HepG2 (cell line): ENCODE measurements at regions not wholly inside any gene's neighbourhood (a gene's known extent, or its start where the extent isn't known, plus 50 kb on each side); places are given as distances from the start of the nearest gene placed in this dataset.
A peak's percentile ranks its signal among the peaks of the same experiment; 100 is the strongest.

ENCODE experiments used
- BCL3 ChIP-seq: sonication (generic); formaldehyde crosslinking; IDR thresholded peaks from 2 replicates; pipeline ENCODE4 v1.5.1; 2020; ENCODE audit warnings: mild to moderate bottlenecking, missing genetic modification reagents, moderate library complexity
- DNMT1 ChIP-seq: sonication (generic); formaldehyde crosslinking; IDR thresholded peaks from 2 replicates; pipeline ENCODE4 v1.5.1; 2020; ENCODE audit warnings: mild to moderate bottlenecking, missing genetic modification reagents
- FLYWCH1 ChIP-seq: sonication (generic); formaldehyde crosslinking; IDR thresholded peaks from 2 replicates; pipeline ENCODE4 v1.8.1; 2023; ENCODE audit warnings: mild to moderate bottlenecking, missing genetic modification reagents
- GLI4 ChIP-seq: sonication (generic); formaldehyde crosslinking; IDR thresholded peaks from 2 replicates; pipeline ENCODE4 v1.5.1; 2020; ENCODE audit warnings: missing genetic modification reagents, mild to moderate bottlenecking, moderate library complexity, borderline replicate concordance
- HINFP ChIP-seq: sonication (generic); formaldehyde crosslinking; IDR thresholded peaks from 2 replicates; pipeline ENCODE4 v1.4.0; 2020; ENCODE audit warnings: low read depth, mild to moderate bottlenecking, missing genetic modification reagents
- HNRNPL ChIP-seq: fragments of 200-400 bp; formaldehyde crosslinking; IDR thresholded peaks from 2 replicates; pipeline ENCODE4 v1.6.1; 2017; ENCODE audit warnings: mild to moderate bottlenecking, low read depth, low read length
- IRF9 ChIP-seq: sonication (generic); formaldehyde crosslinking; IDR thresholded peaks from 2 replicates; pipeline ENCODE4 v1.8.0; 2022; ENCODE audit warnings: missing genetic modification reagents, mild to moderate bottlenecking, borderline replicate concordance
- KLF9 ChIP-seq: IDR thresholded peaks from 2 replicates; pipeline ENCODE4 v1.6.1; 2016; ENCODE audit warnings: low read depth
- MAFG ChIP-seq: sonication (generic); formaldehyde crosslinking; IDR thresholded peaks from 2 replicates; pipeline ENCODE4 v1.5.1; 2020; ENCODE audit warnings: mild to moderate bottlenecking, missing genetic modification reagents
- MAZ ChIP-seq, 2 experiments: sonication (generic) in 1 of 2; formaldehyde crosslinking in 1 of 2; IDR thresholded peaks; 2 replicates each; pipeline versions ENCODE4 v1.5.0 to v1.6.1; 2012 to 2020; ENCODE audit warnings: low read depth in 2 of 2, mild to moderate bottlenecking in 2 of 2, borderline replicate concordance in 1 of 2, improper control_type of control experiment in 1 of 2, low read length in 1 of 2, missing genetic modification reagents in 1 of 2, moderate library complexity in 1 of 2
- NPAS2 ChIP-seq: sonication (generic); formaldehyde crosslinking; IDR thresholded peaks from 2 replicates; pipeline ENCODE4 v1.8.0; 2022; ENCODE audit warnings: mild to moderate bottlenecking, missing genetic modification reagents, borderline replicate concordance
- NR0B2 ChIP-seq: sonication (generic); formaldehyde crosslinking; IDR thresholded peaks from 2 replicates; pipeline ENCODE4 v1.4.0; 2020; ENCODE audit warnings: mild to moderate bottlenecking, missing genetic modification reagents
- RCOR2 ChIP-seq: IDR thresholded peaks from 2 replicates; pipeline ENCODE4 v1.6.1; 2016; ENCODE audit warnings: missing biosample characterization, missing genetic modification reagents
- RORA ChIP-seq: sonication (generic); formaldehyde crosslinking; IDR thresholded peaks from 2 replicates; pipeline ENCODE4 v1.5.0; 2020; ENCODE audit warnings: mild to moderate bottlenecking, missing genetic modification reagents, moderate library complexity
- SIN3B ChIP-seq: fragments of 150-350 bp; IDR thresholded peaks from 2 replicates; pipeline ENCODE4 v1.6.1; 2014; ENCODE audit warnings: low read length
- SNRNP70 ChIP-seq: fragments of 200-400 bp; formaldehyde crosslinking; IDR thresholded peaks from 2 replicates; pipeline ENCODE4 v1.6.1; 2017; ENCODE audit warnings: mild to moderate bottlenecking, low read depth, low read length, moderate library complexity
- SOX13 ChIP-seq, 3 experiments: fragments of 450-650 bp in 1 of 3; sonication (generic) in 1 of 3; formaldehyde crosslinking in 1 of 3; IDR thresholded peaks in 2 of 3; conservative IDR thresholded peaks in 1 of 3; 2 replicates each; pipeline versions ENCODE4 v1.5.0 to v1.6.1; 2016 to 2020; ENCODE audit warnings: antibody characterized with exemption in 1 of 3, mild to moderate bottlenecking in 1 of 3, missing compliant biosample characterization in 1 of 3, missing genetic modification reagents in 1 of 3, moderate library complexity in 1 of 3
- ZNF235 ChIP-seq: sonication (generic); formaldehyde crosslinking; IDR thresholded peaks from 2 replicates; pipeline ENCODE4 v1.8.1; 2023; ENCODE audit warnings: mild to moderate bottlenecking, missing genetic modification reagents, borderline replicate concordance
- ZNF496 ChIP-seq: sonication (generic); formaldehyde crosslinking; IDR thresholded peaks from 2 replicates; pipeline ENCODE4 v1.8.1; 2023; ENCODE audit warnings: mild to moderate bottlenecking, moderate library complexity, missing genetic modification reagents; ENCODE audit not compliant: insufficient replicate concordance
- ZNF552 ChIP-seq: sonication (generic); formaldehyde crosslinking; IDR thresholded peaks from 2 replicates; pipeline ENCODE4 v1.9.0; 2022; ENCODE audit warnings: missing genetic modification reagents, mild to moderate bottlenecking, borderline replicate concordance
- ZNF574 ChIP-seq: sonication (generic); formaldehyde crosslinking; IDR thresholded peaks from 2 replicates; pipeline ENCODE4 v1.4.0; 2020; ENCODE audit warnings: missing genetic modification reagents
- ZNF670 ChIP-seq: sonication (generic); formaldehyde crosslinking; IDR thresholded peaks from 2 replicates; pipeline ENCODE4 v1.8.0; 2022; ENCODE audit warnings: mild to moderate bottlenecking, missing genetic modification reagents, borderline replicate concordance
- ZNF777 ChIP-seq: sonication (generic); formaldehyde crosslinking; IDR thresholded peaks from 2 replicates; pipeline ENCODE4 v1.4.0; 2020; ENCODE audit warnings: missing genetic modification reagents

GRCh38 chr10:29130190-29130673 is 158.6 kb upstream of the LYZL1 start (continued):
- no peak for TF ChIP-seq IRF9 (CRISPR knock-in tag)
- TF ChIP-seq KLF9 (CRISPR knock-in tag): no peak
- TF ChIP-seq RORA (CRISPR knock-in tag): no peak
- TF ChIP-seq ZNF496 (CRISPR knock-in tag): no peak
- no peak for TF ChIP-seq ZNF670 (CRISPR knock-in tag)
- TF ChIP-seq FLYWCH1: no peak
- no peak for TF ChIP-seq BCL3 (CRISPR knock-in tag)
- no peak for TF ChIP-seq NPAS2 (CRISPR knock-in tag)
- TF ChIP-seq SOX13 (IDR thresholded peaks at IDR 0.05): no peak; the same call in 1 of the 2 replicates
- TF ChIP-seq SOX13 (CRISPR knock-in tag; conservative IDR thresholded peaks at IDR 0.05 in 1 of 2, IDR thresholded peaks at IDR 0.05 in 1 of 2): peak in 1 of 2 experiments; percentile 85; a peak in 2 of 4 replicates
- TF ChIP-seq ZNF777 (CRISPR knock-in tag): no peak
- TF ChIP-seq ZNF235 (CRISPR knock-in tag): no peak
- TF ChIP-seq RCOR2 (CRISPR knock-in tag): peak; percentile 63; the same call in 1 of the 2 replicates
- TF ChIP-seq ZNF552 (CRISPR knock-in tag): no peak
- no peak for TF ChIP-seq MAZ (IDR thresholded peaks at IDR 0.05; ENCODE audit: borderline replicate concordance, low read depth, low read length)
- TF ChIP-seq MAZ (CRISPR knock-in tag; IDR thresholded peaks at IDR 0.05; ENCODE audit: low read depth): no peak
- no peak for TF ChIP-seq GLI4 (CRISPR knock-in tag)
- TF ChIP-seq NR0B2 (CRISPR knock-in tag): no peak
- no peak for TF ChIP-seq DNMT1 (CRISPR knock-in tag)
- TF ChIP-seq HNRNPL: no peak
- TF ChIP-seq HINFP: no peak
- peak; percentile 37; the same call in 1 of the 2 replicates for TF ChIP-seq ZNF574 (CRISPR knock-in tag)
- TF ChIP-seq MAFG (CRISPR knock-in tag): no peak
- no peak for TF ChIP-seq SIN3B
- no peak for TF ChIP-seq SNRNP70
